ENCODE measurements at regions not wholly inside any gene's neighbourhood (a gene's known extent, or its start where the extent isn't known, plus 50 kb on each side); places are given as distances from the start of the nearest gene placed in this dataset.

GRCh38 chrX:23540532-23540931, 126.8 kb upstream of the PRDX4 start:
- DNase-seq (ENCODE audit: low spot score) = no peak

GRCh38 chrX:23548164-23548563, 119.1 kb upstream of the PRDX4 start:
- DNase-seq (ENCODE audit: low spot score) = peak; percentile 88

- no peak for DNase-seq (ENCODE audit: low spot score)
Observed at GRCh38 chrX:23552303-23552702, 115.0 kb upstream of the PRDX4 start.

- DNase-seq (ENCODE audit: low spot score) = peak; percentile 48
Observed at GRCh38 chrX:23554304-23554703, 113.0 kb upstream of the PRDX4 start.

- no peak for DNase-seq (ENCODE audit: low spot score)
Observed at GRCh38 chrX:23557070-23557469, 110.2 kb upstream of the PRDX4 start.

GRCh38 chrX:23559975-23560374, 107.3 kb upstream of the PRDX4 start:
- DNase-seq (ENCODE audit: low spot score) = no peak

- no peak for DNase-seq (ENCODE audit: low spot score)
Observed at GRCh38 chrX:23570674-23571343, 96.5 kb upstream of the PRDX4 start.

- DNase-seq (ENCODE audit: low spot score) = no peak
Observed at GRCh38 chrX:23575281-23575680, 92.0 kb upstream of the PRDX4 start.

- no peak for DNase-seq (ENCODE audit: low spot score)
Observed at GRCh38 chrX:23578079-23578478, 89.2 kb upstream of the PRDX4 start.

- DNase-seq (ENCODE audit: low spot score) = no peak
Observed at GRCh38 chrX:23589496-23589895, 77.8 kb upstream of the PRDX4 start.

GRCh38 chrX:23592741-23593140, 74.6 kb upstream of the PRDX4 start:
- DNase-seq (ENCODE audit: low spot score) = no peak

GRCh38 chrX:23598575-23598974, 68.7 kb upstream of the PRDX4 start:
- DNase-seq (ENCODE audit: low spot score) = no peak

GRCh38 chrX:23603501-23603900, 63.8 kb upstream of the PRDX4 start:
- DNase-seq (ENCODE audit: low spot score) = no peak

- DNase-seq (ENCODE audit: low spot score) = peak; percentile 21
Observed at GRCh38 chrX:23610495-23610894, 56.8 kb upstream of the PRDX4 start.

- DNase-seq (ENCODE audit: low spot score) = no peak
Observed at GRCh38 chrX:23612846-23613245, 54.4 kb upstream of the PRDX4 start.

GRCh38 chrX:23616361-23616760, 50.9 kb upstream of the PRDX4 start:
- peak; percentile 45 for DNase-seq (ENCODE audit: low spot score)
